NT2/D1 (cell line): ENCODE measurements at regions not wholly inside any gene's neighbourhood (a gene's known extent, or its start where the extent isn't known, plus 50 kb on each side); places are given as distances from the start of the nearest gene placed in this dataset.

Experiments used
- DNase-seq: peaks from one replicate; pipeline ENCODE4 v3.0.0-alpha.2; 2011; ENCODE audit warnings: low read depth, low spot score
- H3K27me3 ChIP-seq: 2 replicates; pipeline ENCODE4 v1.6.0; 2011; ENCODE audit warnings: mild to moderate bottlenecking; ENCODE audit not compliant: insufficient read length, insufficient read depth
- H3K36me3 ChIP-seq: 2 replicates; pipeline ENCODE4 v1.6.1; 2011; ENCODE audit warnings: mild to moderate bottlenecking, low read length, mixed read lengths; ENCODE audit not compliant: insufficient read depth, insufficient read length
- H3K4me1 ChIP-seq: 2 replicates; pipeline ENCODE4 v1.5.1; 2011; ENCODE audit not compliant: insufficient read depth, insufficient read length
- H3K4me3 ChIP-seq: 2 replicates; pipeline ENCODE4 v1.5.1; 2011; ENCODE audit warnings: low read depth; ENCODE audit not compliant: insufficient read length
- H3K9ac ChIP-seq: 2 replicates; pipeline ENCODE4 v1.6.0; 2011; ENCODE audit warnings: low read depth; ENCODE audit not compliant: insufficient read length
- H3K9me3 ChIP-seq: 2 replicates; pipeline ENCODE4 v1.5.1; 2011; ENCODE audit warnings: mild to moderate bottlenecking, low read length; ENCODE audit not compliant: insufficient read depth
- SUZ12 ChIP-seq: IDR thresholded peaks from 2 replicates; pipeline ENCODE4 v1.6.1; 2011; ENCODE audit not compliant: insufficient read length, insufficient read depth; ENCODE audit errors: extremely low read depth
- YY1 ChIP-seq: IDR thresholded peaks from 2 replicates; pipeline ENCODE4 v1.6.1; 2011; ENCODE audit not compliant: insufficient read length, insufficient read depth
- ZNF274 ChIP-seq: IDR thresholded peaks from 2 replicates; pipeline ENCODE4 v1.6.1; 2011; ENCODE audit warnings: mild to moderate bottlenecking, low read depth, low read length

- H3K9me3 ChIP-seq = no peaks in the 10 kb centered on the region
- H3K36me3 ChIP-seq = no peaks in the 10 kb centered on the region
- DNase-seq = no peak
- TF ChIP-seq ZNF274 = no peak
- TF ChIP-seq SUZ12 = no peak
- no peak for TF ChIP-seq YY1
- peaks cover 8% of the 10 kb centered on the region for H3K4me1 ChIP-seq
- H3K4me3 ChIP-seq = no peak overlapping the region
- no peak overlapping the region for H3K9ac ChIP-seq
- peaks cover 5% of the 10 kb centered on the region for H3K27me3 ChIP-seq
Observed at GRCh38 chr16:66265048-66265415, 101.5 kb upstream of the CDH5 start.

- peaks cover 4% of the 10 kb centered on the region for H3K27me3 ChIP-seq
- H3K9ac ChIP-seq = no peak overlapping the region
- no peak for TF ChIP-seq ZNF274
- TF ChIP-seq YY1 = no peak
- no peak overlapping the region for H3K4me3 ChIP-seq
- no peaks in the 10 kb centered on the region for H3K36me3 ChIP-seq
- H3K4me1 ChIP-seq = peaks cover 9% of the 10 kb centered on the region
- no peak for DNase-seq
- H3K9me3 ChIP-seq = no peaks in the 10 kb centered on the region
Observed at GRCh38 chr16:66264311-66265047, 102.0 kb upstream of the CDH5 start.

GRCh38 chr16:66263973-66264310 lies 102.5 kb upstream of the CDH5 start:
- no peak for TF ChIP-seq ZNF274
- TF ChIP-seq SUZ12 = no peak
- TF ChIP-seq YY1 = no peak
- H3K9me3 ChIP-seq = no peaks in the 10 kb centered on the region
- no peak overlapping the region for H3K4me3 ChIP-seq
- H3K9ac ChIP-seq = no peak overlapping the region
- peaks cover 12% of the 10 kb centered on the region for H3K4me1 ChIP-seq
- no peaks in the 10 kb centered on the region for H3K36me3 ChIP-seq
- no peak for DNase-seq
- peaks cover under 1% of the 10 kb centered on the region for H3K27me3 ChIP-seq

GRCh38 chr16:66263168-66263972 lies 103.1 kb upstream of the CDH5 start:
- no peaks in the 10 kb centered on the region for H3K9me3 ChIP-seq
- TF ChIP-seq SUZ12 (no peak), ZNF274 (no peak), YY1 (no peak)
- H3K9ac ChIP-seq = no peak overlapping the region
- peaks cover 12% of the 10 kb centered on the region for H3K4me1 ChIP-seq
- no peak for DNase-seq
- no peak overlapping the region for H3K4me3 ChIP-seq
- H3K36me3 ChIP-seq = no peaks in the 10 kb centered on the region
- no peaks in the 10 kb centered on the region for H3K27me3 ChIP-seq

GRCh38 chr16:66262253-66263167 lies 104.0 kb upstream of the CDH5 start:
- H3K4me1 ChIP-seq = peaks cover 12% of the 10 kb centered on the region
- no peak overlapping the region for H3K9ac ChIP-seq
- DNase-seq = no peak
- no peaks in the 10 kb centered on the region for H3K27me3 ChIP-seq
- H3K9me3 ChIP-seq = no peaks in the 10 kb centered on the region
- no peak for TF ChIP-seq SUZ12
- no peak for TF ChIP-seq ZNF274
- no peak for TF ChIP-seq YY1
- H3K36me3 ChIP-seq = no peaks in the 10 kb centered on the region
- no peak overlapping the region for H3K4me3 ChIP-seq

GRCh38 chr16:66261826-66262225 lies 104.7 kb upstream of the CDH5 start:
- no peaks in the 10 kb centered on the region for H3K9me3 ChIP-seq
- H3K9ac ChIP-seq = no peak overlapping the region
- H3K36me3 ChIP-seq = no peaks in the 10 kb centered on the region
- peaks cover 7% of the 10 kb centered on the region for H3K4me1 ChIP-seq
- TF ChIP-seq SUZ12 (no peak), YY1 (no peak), ZNF274 (no peak)
- H3K4me3 ChIP-seq = no peak overlapping the region
- no peaks in the 10 kb centered on the region for H3K27me3 ChIP-seq
- no peak for DNase-seq
